IMR-90 (cell line): ENCODE measurements at regions not wholly inside any gene's neighbourhood (a gene's known extent, or its start where the extent isn't known, plus 50 kb on each side); places are given as distances from the start of the nearest gene placed in this dataset.

Experiments used
- ATAC-seq: fragments of 200-7000 bp; cut with Tn5 transposase; 2 replicates; pipeline ENCODE4 v1.9.1; 2020; ENCODE audit warnings: low read depth, mild to moderate bottlenecking, moderate library complexity
- BruUV-seq: library from RNA; stranded (reverse); fragments of 400-500 nt; replicated peaks from 2 replicates; lab custom pipeline; 2021; lab: Mats Ljungman, UMichigan
- CTCF ChIA-PET: fragments of 300-600 bp; formaldehyde crosslinking; extraction: SDS; loops from one replicate; lab custom pipeline; 2021; ENCODE audit warnings: antibody characterized with exemption; lab: Yijun Ruan, JAX
- POLR2A ChIA-PET: fragments of 300-600 bp; sonication (Branson Sonifier 250); formaldehyde crosslinking; loops from one replicate; lab custom pipeline; 2022; ENCODE audit warnings: antibody characterized with exemption; ENCODE audit not compliant: unreplicated experiment; lab: Charles Lee
- DNase-seq: peaks from one replicate; pipeline ENCODE4 v3.0.0; 2013
- H2AFZ ChIP-seq: replicated peaks from 2 replicates; pipeline ENCODE3; 2013; ENCODE audit warnings: low read length, mild to moderate bottlenecking; ENCODE audit not compliant: poor library complexity
- H2AK5ac ChIP-seq: 2 replicates; pipeline ENCODE4 v1.6.1; 2013; ENCODE audit warnings: low read depth, low read length, inconsistent platforms
- H2AK9ac ChIP-seq: replicated peaks from 2 replicates; pipeline ENCODE3; 2013; ENCODE audit warnings: mild to moderate bottlenecking, low read depth, low read length, moderate library complexity; ENCODE audit not compliant: poor library complexity
- H2BK120ac ChIP-seq: 2 replicates; pipeline ENCODE4 v1.6.1; 2013; ENCODE audit warnings: low read depth, low read length, inconsistent platforms
- H2BK15ac ChIP-seq: 3 replicates; pipeline ENCODE4 v1.6.1; 2013; ENCODE audit warnings: low read depth, low read length, inconsistent platforms
- H2BK20ac ChIP-seq: 2 replicates; pipeline ENCODE4 v1.6.1; 2013; ENCODE audit warnings: low read depth, mild to moderate bottlenecking, inconsistent platforms, low read length, moderate library complexity
- H2BK5ac ChIP-seq: 2 replicates; pipeline ENCODE4 v1.6.1; 2013; ENCODE audit warnings: mild to moderate bottlenecking, low read depth, low read length, inconsistent platforms; ENCODE audit not compliant: poor library complexity, severe bottlenecking
- H3K14ac ChIP-seq: replicated peaks from 2 replicates; pipeline ENCODE4 v1.6.1; 2013; ENCODE audit warnings: low read depth, low read length, inconsistent platforms
- H3K18ac ChIP-seq: 2 replicates; pipeline ENCODE4 v1.6.1; 2013; ENCODE audit warnings: low read depth, low read length, control low read depth
- H3K23ac ChIP-seq: 2 replicates; pipeline ENCODE4 v1.6.1; 2013; ENCODE audit warnings: low read depth, low read length, inconsistent platforms
- H3K27ac ChIP-seq: 2 replicates; pipeline ENCODE4 v1.5.1; 2013; ENCODE audit warnings: mild to moderate bottlenecking, control low read depth, low read length; ENCODE audit not compliant: insufficient read depth
- H3K27me3 ChIP-seq: 2 replicates; pipeline ENCODE4 v1.6.1; 2013; ENCODE audit warnings: low read length; ENCODE audit not compliant: control insufficient read depth, insufficient read depth
- H3K36me3 ChIP-seq: 2 replicates; pipeline ENCODE4 v1.6.1; 2013; ENCODE audit warnings: low read length, mixed read lengths; ENCODE audit not compliant: control insufficient read depth, insufficient read depth
- H3K4ac ChIP-seq: 2 replicates; pipeline ENCODE4 v1.6.1; 2013; ENCODE audit warnings: low read depth, low read length, inconsistent platforms
- H3K4me1 ChIP-seq: 2 replicates; pipeline ENCODE4 v1.6.1; 2013; ENCODE audit warnings: low read length, mixed read lengths; ENCODE audit not compliant: control insufficient read depth, insufficient read depth
- H3K4me2 ChIP-seq: 2 replicates; pipeline ENCODE4 v1.6.1; 2013; ENCODE audit warnings: low read depth, mild to moderate bottlenecking, control low read depth, low read length, moderate library complexity
- H3K4me3 ChIP-seq: 2 replicates; pipeline ENCODE4 v1.5.1; 2013; ENCODE audit warnings: low read depth, mild to moderate bottlenecking, control low read depth, low read length, moderate library complexity; ENCODE audit not compliant: insufficient read depth
- H3K56ac ChIP-seq: 2 replicates; pipeline ENCODE4 v1.6.1; 2013; ENCODE audit warnings: low read length, inconsistent platforms; ENCODE audit not compliant: insufficient read depth; ENCODE audit errors: extremely low read depth
- H3K79me1 ChIP-seq, 2 experiments: 2 replicates each; pipeline ENCODE4 v1.6.1; 2013; ENCODE audit warnings: low read length in 2 of 2, inconsistent platforms in 1 of 2, low read depth in 1 of 2
- H3K9ac ChIP-seq: 2 replicates; pipeline ENCODE4 v1.6.1; 2013; ENCODE audit warnings: low read depth, low read length, control low read depth
- H3K9me1 ChIP-seq: 2 replicates; pipeline ENCODE4 v1.6.1; 2013; ENCODE audit warnings: low read length, inconsistent platforms; ENCODE audit not compliant: insufficient read depth
- H3K9me3 ChIP-seq: 2 replicates; pipeline ENCODE4 v1.6.1; 2013; ENCODE audit warnings: low read length; ENCODE audit not compliant: control insufficient read depth, insufficient read depth
- H4K20me1 ChIP-seq: 2 replicates; pipeline ENCODE4 v1.6.1; 2013; ENCODE audit warnings: low read length, inconsistent platforms; ENCODE audit not compliant: insufficient read depth
- H4K5ac ChIP-seq: 2 replicates; pipeline ENCODE4 v1.6.1; 2013; ENCODE audit warnings: mild to moderate bottlenecking, low read depth, low read length, control low read depth
- H4K8ac ChIP-seq, 2 experiments: 2 replicates each; pipeline ENCODE4 v1.6.1; 2013; ENCODE audit warnings: low read depth in 2 of 2, low read length in 2 of 2, control low read depth in 1 of 2, inconsistent platforms in 1 of 2
- H4K91ac ChIP-seq: 2 replicates; pipeline ENCODE4 v1.6.1; 2013; ENCODE audit warnings: low read depth, low read length, inconsistent platforms; ENCODE audit not compliant: insufficient read depth
- FOS ChIP-seq: fragments of 150-350 bp; IDR thresholded peaks from 2 replicates; pipeline ENCODE4 v1.6.1; 2016; ENCODE audit warnings: low read depth, low read length
- NFE2L2 ChIP-seq: fragments of 150-350 bp; IDR thresholded peaks from 2 replicates; pipeline ENCODE4 v1.6.1; 2016; ENCODE audit warnings: low read depth, mild to moderate bottlenecking, low read length
- POLR2A ChIP-seq: IDR thresholded peaks from 2 replicates; pipeline ENCODE4 v1.6.1; 2012; ENCODE audit warnings: mild to moderate bottlenecking, low read depth, low read length
- RFX5 ChIP-seq: IDR thresholded peaks from 2 replicates; pipeline ENCODE4 v1.8.0; 2012; ENCODE audit warnings: low read depth, mild to moderate bottlenecking, low read length, moderate library complexity
- SMC3 ChIP-seq: fragments of 150-350 bp; IDR thresholded peaks from 2 replicates; pipeline ENCODE4 v1.6.1; 2016; ENCODE audit warnings: low read depth, mild to moderate bottlenecking, antibody characterized with exemption, low read length, moderate library complexity
- WGBS, 2 experiments: methylation state at CpG; one replicate each; pipeline versions ENCODE4 v1.1.5 to v1.1.7; 2013; ENCODE audit warnings: missing lambda C conversion rate in 2 of 2; ENCODE audit not compliant: insufficient read length in 1 of 2; ENCODE audit errors: extremely low coverage in 2 of 2; 5-methylcytosine and 5-hydroxymethylcytosine counted together
- dilution Hi-C: fragments of 300-500 bp; cut with HindIII; formaldehyde crosslinking; loops from one replicate; pipeline ENCODE4 v1.14.3; 2018; ENCODE audit warnings: low sequenced_read_pairs; ENCODE audit not compliant: unreplicated experiment
- in situ Hi-C: fragments of 300-500 bp; cut with MboI; formaldehyde crosslinking; loops from 3 replicates; pipeline ENCODE4 v1.14.3; 2019; ENCODE audit warnings: low sequenced_read_pairs, inconsistent platforms, mixed read lengths
- intact Hi-C: fragments of 100-400 bp; cut with micrococcal nuclease; formaldehyde crosslinking; loops from 2 replicates; pipeline ENCODE4 v1.10.0; 2022
- TF ChIP-seq, protein P1 (sequence below): conservative IDR thresholded peaks from 2 replicates; pipeline ENCODE4 v1.5.1; 2012; ENCODE audit warnings: mild to moderate bottlenecking, low read depth, low read length, improper control_type of control experiment
- TF ChIP-seq, protein P2 (sequence below): fragments of 150-350 bp; IDR thresholded peaks from 2 replicates; pipeline ENCODE4 v1.6.1; 2016; ENCODE audit warnings: low read depth, mild to moderate bottlenecking, low read length, moderate library complexity, borderline replicate concordance
- TF ChIP-seq, protein P3 (sequence below): fragments of 150-350 bp; IDR thresholded peaks from 2 replicates; pipeline ENCODE4 v1.6.1; 2017; ENCODE audit warnings: mild to moderate bottlenecking, antibody characterized with exemption, low read length, low read depth

DNA sequence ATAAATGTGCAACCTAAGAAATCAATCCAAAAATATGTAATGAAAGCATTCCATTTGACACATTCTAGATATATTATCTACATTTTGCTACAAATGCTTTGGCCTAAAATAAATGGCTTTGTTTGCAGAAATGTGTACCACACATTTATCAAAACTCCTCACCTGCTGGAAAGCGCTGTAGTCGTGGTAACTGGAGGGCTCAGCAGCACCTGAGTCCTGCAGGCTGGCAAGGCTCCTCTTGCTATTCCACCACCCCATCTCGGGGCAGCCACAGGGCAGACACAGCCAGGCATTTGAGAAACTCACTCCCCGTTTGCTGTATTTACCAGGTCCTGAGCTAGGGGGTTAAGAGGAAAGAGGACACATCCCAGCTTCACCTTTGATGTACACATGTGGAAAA, 68.1 kb upstream of the TOMM7 start:
- H2AFZ ChIP-seq, result no peak overlapping the region
- H3K27me3 ChIP-seq, result no peaks in the 10 kb centered on the region
- no peaks in the 10 kb centered on the region for H4K20me1 ChIP-seq
- no peak overlapping the region for H2BK15ac ChIP-seq
- ChIA-PET CTCF (no interaction called here), POLR2A (no interaction called here)
- H3K9ac ChIP-seq, result no peak overlapping the region
- no peak overlapping the region for H3K14ac ChIP-seq
- no peak overlapping the region for H3K27ac ChIP-seq
- H3K4me1 ChIP-seq, result peaks cover 7% of the 10 kb centered on the region
- WGBS, 2 experiments, result no CpG with 5 or more reads among the region's 4 CpGs
- H3K9me3 ChIP-seq, result no peaks in the 10 kb centered on the region
- no peak overlapping the region for H2AK9ac ChIP-seq
- no peak overlapping the region for H3K4me3 ChIP-seq
- H4K5ac ChIP-seq, result no peak overlapping the region
- H3K4me2 ChIP-seq, result no peak overlapping the region
- no peaks in the 10 kb centered on the region for H3K36me3 ChIP-seq
- H4K8ac ChIP-seq, result no peak overlapping the region
- H3K79me1 ChIP-seq, result no peaks in the 10 kb centered on the region
- H2BK20ac ChIP-seq, result no peak overlapping the region
- ATAC-seq, result no peak
- H2AK5ac ChIP-seq, result no peak overlapping the region
- H2BK5ac ChIP-seq, result no peak overlapping the region
- H2BK120ac ChIP-seq, result no peak overlapping the region
- H3K23ac ChIP-seq, result no peak overlapping the region
- no peak for DNase-seq
- no TSS peak for BruUV-seq
- H3K56ac ChIP-seq, result no peak overlapping the region
- TF ChIP-seq RFX5, result no peak
- TF ChIP-seq SMC3, result no peak
- TF ChIP-seq, protein P1, sequence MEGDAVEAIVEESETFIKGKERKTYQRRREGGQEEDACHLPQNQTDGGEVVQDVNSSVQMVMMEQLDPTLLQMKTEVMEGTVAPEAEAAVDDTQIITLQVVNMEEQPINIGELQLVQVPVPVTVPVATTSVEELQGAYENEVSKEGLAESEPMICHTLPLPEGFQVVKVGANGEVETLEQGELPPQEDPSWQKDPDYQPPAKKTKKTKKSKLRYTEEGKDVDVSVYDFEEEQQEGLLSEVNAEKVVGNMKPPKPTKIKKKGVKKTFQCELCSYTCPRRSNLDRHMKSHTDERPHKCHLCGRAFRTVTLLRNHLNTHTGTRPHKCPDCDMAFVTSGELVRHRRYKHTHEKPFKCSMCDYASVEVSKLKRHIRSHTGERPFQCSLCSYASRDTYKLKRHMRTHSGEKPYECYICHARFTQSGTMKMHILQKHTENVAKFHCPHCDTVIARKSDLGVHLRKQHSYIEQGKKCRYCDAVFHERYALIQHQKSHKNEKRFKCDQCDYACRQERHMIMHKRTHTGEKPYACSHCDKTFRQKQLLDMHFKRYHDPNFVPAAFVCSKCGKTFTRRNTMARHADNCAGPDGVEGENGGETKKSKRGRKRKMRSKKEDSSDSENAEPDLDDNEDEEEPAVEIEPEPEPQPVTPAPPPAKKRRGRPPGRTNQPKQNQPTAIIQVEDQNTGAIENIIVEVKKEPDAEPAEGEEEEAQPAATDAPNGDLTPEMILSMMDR, result no peak
- no peak for TF ChIP-seq FOS
- no peak for TF ChIP-seq POLR2A
- TF ChIP-seq, protein P2, sequence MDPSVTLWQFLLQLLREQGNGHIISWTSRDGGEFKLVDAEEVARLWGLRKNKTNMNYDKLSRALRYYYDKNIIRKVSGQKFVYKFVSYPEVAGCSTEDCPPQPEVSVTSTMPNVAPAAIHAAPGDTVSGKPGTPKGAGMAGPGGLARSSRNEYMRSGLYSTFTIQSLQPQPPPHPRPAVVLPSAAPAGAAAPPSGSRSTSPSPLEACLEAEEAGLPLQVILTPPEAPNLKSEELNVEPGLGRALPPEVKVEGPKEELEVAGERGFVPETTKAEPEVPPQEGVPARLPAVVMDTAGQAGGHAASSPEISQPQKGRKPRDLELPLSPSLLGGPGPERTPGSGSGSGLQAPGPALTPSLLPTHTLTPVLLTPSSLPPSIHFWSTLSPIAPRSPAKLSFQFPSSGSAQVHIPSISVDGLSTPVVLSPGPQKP, result no peak
- TF ChIP-seq, protein P3, sequence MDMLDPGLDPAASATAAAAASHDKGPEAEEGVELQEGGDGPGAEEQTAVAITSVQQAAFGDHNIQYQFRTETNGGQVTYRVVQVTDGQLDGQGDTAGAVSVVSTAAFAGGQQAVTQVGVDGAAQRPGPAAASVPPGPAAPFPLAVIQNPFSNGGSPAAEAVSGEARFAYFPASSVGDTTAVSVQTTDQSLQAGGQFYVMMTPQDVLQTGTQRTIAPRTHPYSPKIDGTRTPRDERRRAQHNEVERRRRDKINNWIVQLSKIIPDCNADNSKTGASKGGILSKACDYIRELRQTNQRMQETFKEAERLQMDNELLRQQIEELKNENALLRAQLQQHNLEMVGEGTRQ, result no peak
- TF ChIP-seq NFE2L2, result no peak
- dilution Hi-C loops, result no loop called here
- intact Hi-C loops, result no loop called here
- peaks cover 3% of the 10 kb centered on the region; the same call in 1 of the 2 replicates for H3K9me1 ChIP-seq
- in situ Hi-C loops, result no loop called here
- no peak overlapping the region for H3K18ac ChIP-seq
- H3K4ac ChIP-seq, result no peak overlapping the region
- no peak overlapping the region for H4K91ac ChIP-seq
